Activated CD8-positive, alpha-beta memory T cell treated with anti-CD3 and anti-CD28 coated beads, Interleukin-2, amount 10 ng/mL, durations not matched to agents 7 days and 5 days (primary cell): ENCODE measurements at regions not wholly inside any gene's neighbourhood (a gene's known extent, or its start where the extent isn't known, plus 50 kb on each side); places are given as distances from the start of the nearest gene placed in this dataset.

ENCODE experiments used
- ATAC-seq: fragments of 150-1000 bp; cut with Tn5 transposase; one replicate; pipeline ENCODE4 v1.10.0; 2021; ENCODE audit warnings: moderate library complexity
- CTCF ChIA-PET: fragments of 350-600 bp; sonication (Branson Sonifier 250); formaldehyde crosslinking; loops from one replicate; lab custom pipeline; 2021; ENCODE audit warnings: antibody characterized with exemption; lab: Charles Lee
- DNase-seq: peaks from one replicate; pipeline ENCODE4 v3.0.0-alpha.2; 2020
- H3K27ac Mint-ChIP-seq: one replicate; pipeline ENCODE4 v1.8.0; 2021; ENCODE audit warnings: mild to moderate bottlenecking, mixed read lengths
- H3K27me3 Mint-ChIP-seq: one replicate; pipeline ENCODE4 v1.8.0; 2021; ENCODE audit warnings: mixed read lengths
- H3K36me3 Mint-ChIP-seq: one replicate; pipeline ENCODE4 v1.8.0; 2021; ENCODE audit warnings: mild to moderate bottlenecking, mixed read lengths
- H3K4me1 Mint-ChIP-seq: one replicate; pipeline ENCODE4 v1.8.0; 2021; ENCODE audit warnings: mixed read lengths
- H3K4me3 Mint-ChIP-seq: one replicate; pipeline ENCODE4 v1.8.0; 2021; ENCODE audit warnings: mild to moderate bottlenecking, moderate library complexity, mixed read lengths
- H3K9me3 Mint-ChIP-seq: one replicate; pipeline ENCODE4 v1.8.0; 2022; ENCODE audit warnings: low read depth, mixed read lengths

GRCh38 chr12:61011767-61012423, 1248.3 kb upstream of the USP15 start:
- CTCF ChIA-PET: no interaction called here
- H3K36me3 Mint-ChIP-seq: no peaks in the 10 kb centered on the region
- H3K4me1 Mint-ChIP-seq: no peaks in the 10 kb centered on the region
- H3K4me3 Mint-ChIP-seq: no peak overlapping the region
- ATAC-seq (no peak), DNase-seq (no peak)
- no peaks in the 10 kb centered on the region for H3K27me3 Mint-ChIP-seq
- peaks cover 3% of the 10 kb centered on the region for H3K9me3 Mint-ChIP-seq
- H3K27ac Mint-ChIP-seq: no peak overlapping the region

DNA sequence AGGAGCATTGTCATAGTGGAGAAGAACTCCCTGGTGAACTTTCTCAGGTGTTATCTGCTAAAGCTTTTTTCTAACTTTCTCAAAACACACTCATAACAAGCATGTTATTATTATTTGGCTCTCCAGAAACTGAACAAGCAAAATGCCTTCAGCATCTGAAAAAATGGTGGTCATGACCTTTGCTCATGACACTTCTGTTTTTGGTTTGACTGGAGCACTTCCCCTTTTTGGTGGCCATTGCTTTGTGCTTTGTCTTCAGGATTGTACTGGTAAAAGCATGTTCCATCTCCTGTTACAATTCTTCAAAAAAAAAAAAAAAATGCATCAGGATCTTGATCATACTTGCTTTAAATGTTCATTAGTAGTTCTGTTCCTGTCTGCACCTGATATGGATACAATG, 1241.6 kb upstream of the USP15 start:
- Mint-ChIP-seq H3K4me3 (no peak overlapping the region), H3K4me1 (no peaks in the 10 kb centered on the region), H3K27me3 (no peaks in the 10 kb centered on the region), H3K9me3 (peaks cover 12% of the 10 kb centered on the region), H3K36me3 (no peaks in the 10 kb centered on the region), H3K27ac (no peak overlapping the region)
- CTCF ChIA-PET: no interaction called here
- DNase-seq (no peak), ATAC-seq (no peak)

- Mint-ChIP-seq H3K9me3 (peaks cover 15% of the 10 kb centered on the region), H3K27me3 (no peaks in the 10 kb centered on the region), H3K36me3 (no peaks in the 10 kb centered on the region), H3K27ac (no peak overlapping the region), H3K4me3 (no peak overlapping the region), H3K4me1 (no peaks in the 10 kb centered on the region)
- CTCF ChIA-PET: no interaction called here
- ATAC-seq (no peak), DNase-seq (no peak)
Measured at GRCh38 chr12:61023231-61023630, 1237.0 kb upstream of the USP15 start.

GRCh38 chr12:61029516-61029915, 1230.7 kb upstream of the USP15 start:
- no peak for DNase-seq
- H3K27ac Mint-ChIP-seq: no peak overlapping the region
- no peaks in the 10 kb centered on the region for H3K36me3 Mint-ChIP-seq
- no peaks in the 10 kb centered on the region for H3K27me3 Mint-ChIP-seq
- H3K4me3 Mint-ChIP-seq: no peak overlapping the region
- no peaks in the 10 kb centered on the region for H3K4me1 Mint-ChIP-seq
- peaks cover 15% of the 10 kb centered on the region for H3K9me3 Mint-ChIP-seq
- CTCF ChIA-PET: no interaction called here
- no peak for ATAC-seq

GRCh38 chr12:61037792-61038191, 1222.4 kb upstream of the USP15 start:
- no peak for ATAC-seq
- Mint-ChIP-seq H3K4me1 (no peaks in the 10 kb centered on the region), H3K9me3 (peaks cover 8% of the 10 kb centered on the region), H3K4me3 (no peak overlapping the region), H3K27ac (no peak overlapping the region), H3K36me3 (no peaks in the 10 kb centered on the region), H3K27me3 (no peaks in the 10 kb centered on the region)
- CTCF ChIA-PET: no interaction called here
- DNase-seq: no peak

DNA sequence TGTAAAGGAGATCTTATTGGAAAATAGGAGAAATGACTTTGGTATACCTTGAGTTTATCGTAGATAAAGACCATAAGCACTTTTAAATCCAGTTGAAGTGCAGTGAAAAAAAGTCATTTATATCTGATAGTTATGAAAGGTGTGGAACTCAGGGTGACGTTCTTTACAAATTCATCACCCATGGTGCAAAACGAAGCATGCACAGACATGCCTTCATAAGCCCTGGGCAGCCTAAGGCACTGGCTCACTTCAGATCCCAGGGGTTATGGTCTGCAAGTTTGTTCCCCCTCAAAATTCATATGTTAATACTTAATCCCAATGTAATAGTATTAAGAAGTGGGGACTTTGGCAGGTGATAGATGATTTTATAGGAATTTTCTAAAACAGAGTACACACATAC, 1216.4 kb upstream of the USP15 start:
- no peak overlapping the region for H3K27ac Mint-ChIP-seq
- no peak overlapping the region for H3K4me3 Mint-ChIP-seq
- CTCF ChIA-PET: no interaction called here
- no peaks in the 10 kb centered on the region for H3K27me3 Mint-ChIP-seq
- DNase-seq: no peak
- H3K36me3 Mint-ChIP-seq: no peaks in the 10 kb centered on the region
- H3K4me1 Mint-ChIP-seq: no peaks in the 10 kb centered on the region
- ATAC-seq: no peak
- peaks cover 2% of the 10 kb centered on the region for H3K9me3 Mint-ChIP-seq

GRCh38 chr12:61044766-61045165, 1215.4 kb upstream of the USP15 start:
- no peak overlapping the region for H3K27ac Mint-ChIP-seq
- no peaks in the 10 kb centered on the region for H3K4me1 Mint-ChIP-seq
- H3K4me3 Mint-ChIP-seq: no peak overlapping the region
- H3K27me3 Mint-ChIP-seq: no peaks in the 10 kb centered on the region
- no peaks in the 10 kb centered on the region for H3K36me3 Mint-ChIP-seq
- CTCF ChIA-PET: no interaction called here
- peaks cover 4% of the 10 kb centered on the region for H3K9me3 Mint-ChIP-seq
- ATAC-seq (no peak), DNase-seq (no peak)

DNA sequence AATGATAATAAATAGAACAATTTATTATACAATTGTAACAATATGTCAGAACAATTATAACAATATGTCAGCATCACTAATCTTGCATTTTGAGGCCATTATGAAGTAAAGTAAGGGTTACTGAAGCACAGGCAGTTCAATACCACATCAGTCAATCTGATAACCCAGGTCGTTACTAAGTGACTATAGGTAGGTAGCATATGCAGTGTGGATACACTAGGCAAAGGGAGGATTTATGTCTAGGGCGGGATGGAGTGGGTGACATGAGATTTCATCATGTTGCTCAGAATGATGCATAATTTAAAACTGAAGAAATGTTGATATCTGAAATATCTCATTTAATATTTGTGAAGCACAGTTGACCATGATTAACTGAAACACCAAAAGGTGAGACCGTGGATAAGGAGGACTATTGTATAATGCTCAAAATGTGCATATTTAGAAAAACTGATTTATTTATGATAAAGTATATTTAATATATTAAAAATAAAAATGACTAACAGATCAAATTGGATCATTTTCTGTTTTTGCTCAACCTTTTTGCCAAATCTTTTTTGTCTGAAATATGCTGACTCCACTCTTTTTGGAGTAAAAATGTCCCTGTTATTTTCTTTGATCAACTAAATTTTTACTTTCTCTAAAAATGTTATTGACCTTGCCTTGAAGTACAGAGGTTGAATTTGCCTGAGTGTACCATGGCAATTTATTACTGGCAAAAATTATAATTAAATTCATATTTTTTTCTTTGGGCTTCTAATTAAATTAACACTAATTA, 1189.4 kb upstream of the USP15 start:
- DNase-seq (no peak), ATAC-seq (no peak)
- Mint-ChIP-seq H3K27me3 (no peaks in the 10 kb centered on the region), H3K4me1 (no peaks in the 10 kb centered on the region), H3K36me3 (no peaks in the 10 kb centered on the region), H3K4me3 (no peak overlapping the region), H3K27ac (no peak overlapping the region), H3K9me3 (peaks cover 9% of the 10 kb centered on the region)
- CTCF ChIA-PET: no interaction called here

- DNase-seq (no peak), ATAC-seq (no peak)
- Mint-ChIP-seq H3K4me3 (no peak overlapping the region), H3K27me3 (no peaks in the 10 kb centered on the region), H3K9me3 (peaks cover 15% of the 10 kb centered on the region), H3K36me3 (no peaks in the 10 kb centered on the region), H3K27ac (no peak overlapping the region), H3K4me1 (no peaks in the 10 kb centered on the region)
- CTCF ChIA-PET: no interaction called here
Measured at GRCh38 chr12:61072717-61073116, 1187.5 kb upstream of the USP15 start.

- Mint-ChIP-seq H3K36me3 (no peaks in the 10 kb centered on the region), H3K9me3 (peaks cover 6% of the 10 kb centered on the region), H3K4me1 (no peaks in the 10 kb centered on the region), H3K27me3 (no peaks in the 10 kb centered on the region), H3K4me3 (no peak overlapping the region), H3K27ac (no peak overlapping the region)
- ATAC-seq: no peak
- DNase-seq: no peak
- CTCF ChIA-PET: no interaction called here
Measured at GRCh38 chr12:61095111-61095510, 1165.1 kb upstream of the USP15 start.

GRCh38 chr12:61098031-61098580, 1162.1 kb upstream of the USP15 start:
- CTCF ChIA-PET: no interaction called here
- Mint-ChIP-seq H3K27ac (no peak overlapping the region), H3K4me1 (no peaks in the 10 kb centered on the region), H3K9me3 (peaks cover 6% of the 10 kb centered on the region), H3K27me3 (no peaks in the 10 kb centered on the region), H3K36me3 (no peaks in the 10 kb centered on the region), H3K4me3 (no peak overlapping the region)
- ATAC-seq (no peak), DNase-seq (no peak)

DNA sequence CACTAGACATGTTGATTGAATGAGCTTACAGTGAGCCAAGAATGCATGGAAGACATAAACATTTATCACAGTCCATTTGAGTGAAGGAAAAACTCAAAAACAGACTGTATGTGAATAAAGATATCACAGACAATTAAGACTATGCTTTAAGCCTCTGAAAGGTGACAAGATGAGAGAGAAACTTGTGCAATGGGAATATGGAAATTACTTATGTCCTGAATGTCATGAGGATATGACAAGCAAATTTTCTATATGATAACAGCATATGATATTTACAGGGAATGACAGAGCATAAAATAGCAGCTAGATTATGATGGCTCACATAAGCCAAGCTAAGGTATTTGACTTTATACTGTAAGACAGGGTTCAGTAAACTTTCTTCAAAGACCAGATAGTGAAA, 1153.1 kb upstream of the USP15 start:
- ATAC-seq (no peak), DNase-seq (no peak)
- H3K27me3 Mint-ChIP-seq: no peaks in the 10 kb centered on the region
- H3K4me1 Mint-ChIP-seq: no peaks in the 10 kb centered on the region
- peaks cover 6% of the 10 kb centered on the region for H3K9me3 Mint-ChIP-seq
- no peak overlapping the region for H3K27ac Mint-ChIP-seq
- CTCF ChIA-PET: no interaction called here
- H3K36me3 Mint-ChIP-seq: no peaks in the 10 kb centered on the region
- H3K4me3 Mint-ChIP-seq: no peak overlapping the region

GRCh38 chr12:61111218-61111617, 1149.0 kb upstream of the USP15 start:
- H3K4me3 Mint-ChIP-seq: no peak overlapping the region
- DNase-seq (no peak), ATAC-seq (no peak)
- no peaks in the 10 kb centered on the region for H3K27me3 Mint-ChIP-seq
- H3K27ac Mint-ChIP-seq: no peak overlapping the region
- H3K4me1 Mint-ChIP-seq: no peaks in the 10 kb centered on the region
- H3K9me3 Mint-ChIP-seq: peaks cover 18% of the 10 kb centered on the region
- no peaks in the 10 kb centered on the region for H3K36me3 Mint-ChIP-seq
- CTCF ChIA-PET: no interaction called here
